Activated CD4-positive, alpha-beta T cell treated with anti-CD3 and anti-CD28 coated beads for 36 hours (primary cell): ENCODE measurements at regions not wholly inside any gene's neighbourhood (a gene's known extent, or its start where the extent isn't known, plus 50 kb on each side); places are given as distances from the start of the nearest gene placed in this dataset.
"Not testable (repeated sequence)": the region's sequence is repeated elsewhere in the genome, so short reads cannot be mapped to it uniquely, and the experiment has no call there.

Experiments used
- ATAC-seq: fragments of 200-7000 bp; cut with Tn5 transposase; one replicate; pipeline ENCODE4 v1.10.0; 2021; ENCODE audit warnings: mild to moderate bottlenecking, moderate library complexity
- CTCF ChIA-PET: fragments of 350-600 bp; sonication (Branson Sonifier 250); formaldehyde crosslinking; loops from one replicate; lab custom pipeline; 2021; ENCODE audit warnings: antibody characterized with exemption; lab: Charles Lee
- POLR2A ChIA-PET: fragments of 350-600 bp; sonication (Branson Sonifier 250); formaldehyde crosslinking; loops from one replicate; lab custom pipeline; 2021; ENCODE audit warnings: antibody characterized with exemption, inconsistent platforms; lab: Charles Lee
- DNase-seq: peaks from one replicate; pipeline ENCODE4 v3.0.0-alpha.2; 2020
- H3K27ac Mint-ChIP-seq: one replicate; pipeline ENCODE4 v1.8.0; 2021; ENCODE audit warnings: mixed read lengths
- H3K27me3 Mint-ChIP-seq: one replicate; pipeline ENCODE4 v1.8.0; 2021; ENCODE audit warnings: mixed read lengths
- H3K36me3 Mint-ChIP-seq: one replicate; pipeline ENCODE4 v1.8.0; 2021; ENCODE audit warnings: low read depth, mixed read lengths
- H3K4me1 Mint-ChIP-seq: one replicate; pipeline ENCODE4 v1.8.0; 2021; ENCODE audit warnings: mixed read lengths
- H3K4me3 Mint-ChIP-seq: one replicate; pipeline ENCODE4 v1.8.0; 2021; ENCODE audit warnings: mild to moderate bottlenecking, moderate library complexity, mixed read lengths
- H3K9me3 Mint-ChIP-seq: one replicate; pipeline ENCODE4 v1.8.0; 2021; ENCODE audit warnings: low read depth, mixed read lengths
- intact Hi-C, 2 experiments: fragments of 100-400 bp; cut with DNase I in 1 of 2; cut with micrococcal nuclease in 1 of 2; formaldehyde crosslinking; loops; one replicate each; pipeline versions ENCODE4 v1.14.2 to v1.15.1; 2022 to 2024; cut with DNase I, micrococcal nuclease

GRCh38 chr21:27917966-27918365 is 951.1 kb upstream of the ADAMTS5 start:
- H3K27me3 Mint-ChIP-seq, ATAC-seq, H3K4me3 Mint-ChIP-seq, intact Hi-C loops, H3K36me3 Mint-ChIP-seq, H3K27ac Mint-ChIP-seq, CTCF ChIA-PET, H3K4me1 Mint-ChIP-seq, H3K9me3 Mint-ChIP-seq, POLR2A ChIA-PET, DNase-seq: not testable (repeated sequence)

- H3K27ac Mint-ChIP-seq, H3K9me3 Mint-ChIP-seq, POLR2A ChIA-PET, H3K27me3 Mint-ChIP-seq, DNase-seq, H3K36me3 Mint-ChIP-seq, H3K4me3 Mint-ChIP-seq, intact Hi-C loops, ATAC-seq, CTCF ChIA-PET, H3K4me1 Mint-ChIP-seq: not testable (repeated sequence)
Observed at GRCh38 chr21:27916326-27916725, 949.4 kb upstream of the ADAMTS5 start.

GRCh38 chr21:27912133-27912532 is 945.2 kb upstream of the ADAMTS5 start:
- H3K36me3 Mint-ChIP-seq, DNase-seq, H3K27ac Mint-ChIP-seq, CTCF ChIA-PET, H3K4me1 Mint-ChIP-seq, H3K9me3 Mint-ChIP-seq, ATAC-seq, POLR2A ChIA-PET, H3K27me3 Mint-ChIP-seq, H3K4me3 Mint-ChIP-seq: not testable (repeated sequence)
- intact Hi-C loops: loop anchor here in 1 of 2 experiments (2.0 kb wide), 1 partner anchor 43 kb away; no protein-coding TSS in a partner anchor

- intact Hi-C loops, H3K4me1 Mint-ChIP-seq, H3K4me3 Mint-ChIP-seq, H3K9me3 Mint-ChIP-seq, DNase-seq, H3K27ac Mint-ChIP-seq, ATAC-seq, H3K27me3 Mint-ChIP-seq, POLR2A ChIA-PET, H3K36me3 Mint-ChIP-seq, CTCF ChIA-PET: not testable (repeated sequence)
Observed at GRCh38 chr21:27909487-27909886, 942.6 kb upstream of the ADAMTS5 start.

GRCh38 chr21:27908816-27909215 is 941.9 kb upstream of the ADAMTS5 start:
- DNase-seq, H3K27ac Mint-ChIP-seq, H3K36me3 Mint-ChIP-seq, H3K9me3 Mint-ChIP-seq, H3K4me1 Mint-ChIP-seq, intact Hi-C loops, CTCF ChIA-PET, ATAC-seq, H3K27me3 Mint-ChIP-seq, POLR2A ChIA-PET, H3K4me3 Mint-ChIP-seq: not testable (repeated sequence)

GRCh38 chr21:27902904-27903303 is 936.0 kb upstream of the ADAMTS5 start:
- CTCF ChIA-PET, H3K27me3 Mint-ChIP-seq, H3K4me1 Mint-ChIP-seq, H3K36me3 Mint-ChIP-seq, H3K27ac Mint-ChIP-seq, DNase-seq, intact Hi-C loops, POLR2A ChIA-PET, H3K9me3 Mint-ChIP-seq, H3K4me3 Mint-ChIP-seq, ATAC-seq: not testable (repeated sequence)

- H3K4me1 Mint-ChIP-seq, H3K36me3 Mint-ChIP-seq, H3K27me3 Mint-ChIP-seq, CTCF ChIA-PET, ATAC-seq, POLR2A ChIA-PET, H3K9me3 Mint-ChIP-seq, DNase-seq, intact Hi-C loops, H3K4me3 Mint-ChIP-seq, H3K27ac Mint-ChIP-seq: not testable (repeated sequence)
Observed at GRCh38 chr21:27893619-27894018, 926.7 kb upstream of the ADAMTS5 start.

GRCh38 chr21:27891495-27891894 is 924.6 kb upstream of the ADAMTS5 start:
- H3K27me3 Mint-ChIP-seq, H3K9me3 Mint-ChIP-seq, CTCF ChIA-PET, H3K27ac Mint-ChIP-seq, ATAC-seq, H3K4me3 Mint-ChIP-seq, H3K36me3 Mint-ChIP-seq, DNase-seq, intact Hi-C loops, H3K4me1 Mint-ChIP-seq, POLR2A ChIA-PET: not testable (repeated sequence)

GRCh38 chr21:27887808-27888455 is 921.0 kb upstream of the ADAMTS5 start:
- H3K27ac Mint-ChIP-seq, H3K4me1 Mint-ChIP-seq, POLR2A ChIA-PET, intact Hi-C loops, DNase-seq, H3K27me3 Mint-ChIP-seq, H3K4me3 Mint-ChIP-seq, H3K36me3 Mint-ChIP-seq, ATAC-seq, H3K9me3 Mint-ChIP-seq, CTCF ChIA-PET: not testable (repeated sequence)

GRCh38 chr21:27885296-27885711 is 918.4 kb upstream of the ADAMTS5 start:
- intact Hi-C loops: no loop called here
- no peak for DNase-seq
- no peaks in the 10 kb centered on the region for H3K4me1 Mint-ChIP-seq
- no peaks in the 10 kb centered on the region for H3K9me3 Mint-ChIP-seq
- ATAC-seq: no peak
- POLR2A ChIA-PET: no interaction called here
- H3K27me3 Mint-ChIP-seq: no peaks in the 10 kb centered on the region
- no peaks in the 10 kb centered on the region for H3K36me3 Mint-ChIP-seq
- CTCF ChIA-PET: no interaction called here
- no peak overlapping the region for H3K27ac Mint-ChIP-seq
- no peak overlapping the region for H3K4me3 Mint-ChIP-seq

GRCh38 chr21:27881331-27881730 is 914.4 kb upstream of the ADAMTS5 start:
- intact Hi-C loops, DNase-seq, H3K9me3 Mint-ChIP-seq, ATAC-seq, H3K36me3 Mint-ChIP-seq, H3K27me3 Mint-ChIP-seq, H3K4me1 Mint-ChIP-seq, POLR2A ChIA-PET, H3K4me3 Mint-ChIP-seq, CTCF ChIA-PET, H3K27ac Mint-ChIP-seq: not testable (repeated sequence)

GRCh38 chr21:27872411-27872810 is 905.5 kb upstream of the ADAMTS5 start:
- POLR2A ChIA-PET, CTCF ChIA-PET, DNase-seq, H3K27ac Mint-ChIP-seq, ATAC-seq, H3K4me3 Mint-ChIP-seq, H3K27me3 Mint-ChIP-seq, intact Hi-C loops, H3K4me1 Mint-ChIP-seq, H3K36me3 Mint-ChIP-seq, H3K9me3 Mint-ChIP-seq: not testable (repeated sequence)
